ENCODE measurements at regions not wholly inside any gene's neighbourhood (a gene's known extent, or its start where the extent isn't known, plus 50 kb on each side); places are given as distances from the start of the nearest gene placed in this dataset.
"Not testable (repeated sequence)": the region's sequence is repeated elsewhere in the genome, so short reads cannot be mapped to it uniquely, and the experiment has no call there.

GRCh38 chr14:53651096-53651740 is 305.4 kb downstream of the BMP4 start:
- FAIRE-seq = no peak

DNA sequence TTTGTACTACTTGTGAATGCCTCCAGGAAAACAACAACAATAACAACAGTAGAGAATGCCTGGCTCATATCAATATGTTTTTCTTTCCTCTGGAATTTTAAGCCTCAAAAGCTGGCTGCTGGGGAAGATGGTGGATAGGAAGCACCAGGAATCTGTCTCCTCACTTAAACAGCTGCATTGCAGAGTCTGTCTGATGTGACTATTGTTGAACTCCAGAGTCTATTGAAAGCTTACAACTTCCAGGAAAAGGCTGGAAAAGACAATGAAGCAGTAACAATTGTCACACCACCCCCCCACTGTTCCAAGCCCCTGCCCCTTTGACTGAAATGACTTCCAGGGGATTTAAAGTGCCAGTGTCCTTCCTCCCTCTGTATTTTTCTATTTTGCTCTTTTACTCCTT is 309.7 kb downstream of the BMP4 start:
- no peak for FAIRE-seq

DNA sequence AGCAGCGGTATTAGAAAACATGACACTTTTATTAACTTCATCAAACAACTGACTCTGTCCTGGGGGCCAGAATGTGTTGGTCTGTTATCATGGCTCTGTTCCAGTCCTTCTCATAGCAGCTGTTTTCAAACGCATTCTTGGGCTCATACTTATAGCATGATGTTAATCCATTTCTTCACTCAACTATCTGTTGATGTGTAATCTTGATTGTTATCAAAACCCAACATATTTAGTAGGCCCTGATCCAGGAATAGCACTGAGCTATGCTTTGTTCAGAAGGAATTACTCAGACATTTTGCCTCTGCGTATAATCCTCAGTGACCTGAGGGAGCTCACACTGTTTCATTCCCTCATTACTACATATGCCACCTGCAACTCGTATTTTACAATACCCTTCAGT is 315.9 kb downstream of the BMP4 start:
- no peak for FAIRE-seq

- no peak for FAIRE-seq
Observed at GRCh38 chr14:53638966-53639365, 317.7 kb downstream of the BMP4 start.

- FAIRE-seq = no peak
Observed at GRCh38 chr14:53634793-53635192, 321.8 kb downstream of the BMP4 start.

GRCh38 chr14:53630336-53630735 is 326.3 kb downstream of the BMP4 start:
- FAIRE-seq = no peak

GRCh38 chr14:53628732-53629430 is 327.7 kb downstream of the BMP4 start:
- FAIRE-seq = no peak

GRCh38 chr14:53628261-53628660 is 328.4 kb downstream of the BMP4 start:
- FAIRE-seq = no peak

- no peak for FAIRE-seq
Observed at GRCh38 chr14:53626761-53627160, 329.9 kb downstream of the BMP4 start.

- no peak for FAIRE-seq
Observed at GRCh38 chr14:53622447-53622846, 334.2 kb downstream of the BMP4 start.

- no peak for FAIRE-seq
Observed at GRCh38 chr14:53621921-53622320, 334.7 kb downstream of the BMP4 start.

GRCh38 chr14:53621433-53621832 is 335.2 kb downstream of the BMP4 start:
- FAIRE-seq = no peak

GRCh38 chr14:53620890-53621289 is 335.7 kb downstream of the BMP4 start:
- no peak for FAIRE-seq

DNA sequence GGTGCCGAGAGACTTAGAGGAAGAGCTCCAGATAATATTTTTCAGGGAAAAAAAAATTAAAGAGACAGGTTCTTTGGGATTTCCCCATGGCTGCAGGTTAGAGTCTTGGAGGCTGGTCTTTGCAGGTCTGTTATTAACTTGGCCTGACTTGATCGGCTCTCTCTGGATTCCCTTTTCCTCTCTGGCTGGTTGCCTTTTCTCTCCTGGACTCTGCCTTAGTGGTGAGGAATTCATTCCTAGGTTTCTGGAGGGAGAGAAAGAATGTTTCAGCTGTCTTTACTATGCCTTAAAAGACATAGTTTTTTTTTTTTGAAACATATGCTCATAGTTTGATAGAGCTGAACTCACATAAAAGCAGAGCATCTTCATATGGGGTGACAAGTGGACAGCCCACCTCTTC is 336.3 kb downstream of the BMP4 start:
- FAIRE-seq = no peak

GRCh38 chr14:53619691-53620231 is 336.9 kb downstream of the BMP4 start:
- no peak for FAIRE-seq

- FAIRE-seq = not testable (repeated sequence)
Observed at GRCh38 chr14:53616536-53616935, 340.1 kb downstream of the BMP4 start.

- FAIRE-seq = no peak
Observed at GRCh38 chr14:53615252-53615651, 341.4 kb downstream of the BMP4 start.

GRCh38 chr14:53613404-53614253 is 343.0 kb downstream of the BMP4 start:
- no peak for FAIRE-seq

DNA sequence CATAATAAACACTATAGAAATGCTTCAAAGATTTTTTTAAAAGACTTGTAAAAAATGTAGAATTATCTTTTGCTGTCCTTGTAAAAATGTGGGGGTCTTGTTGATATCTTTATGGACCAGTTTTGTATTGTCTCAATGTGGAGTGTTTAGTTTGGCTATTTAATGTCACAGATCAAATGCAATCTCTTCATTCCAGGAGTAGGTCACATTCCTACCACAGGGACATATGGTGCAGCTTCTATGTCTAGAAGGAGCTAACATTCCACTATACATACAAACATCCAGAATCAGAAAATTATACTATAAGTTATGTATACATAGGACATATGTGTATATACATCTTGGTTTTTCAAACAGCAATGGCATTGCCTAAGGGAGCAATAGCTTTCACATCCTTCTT is 345.7 kb downstream of the BMP4 start:
- FAIRE-seq = no peak

- FAIRE-seq = no peak
Observed at GRCh38 chr14:53609009-53609408, 347.6 kb downstream of the BMP4 start.

DNA sequence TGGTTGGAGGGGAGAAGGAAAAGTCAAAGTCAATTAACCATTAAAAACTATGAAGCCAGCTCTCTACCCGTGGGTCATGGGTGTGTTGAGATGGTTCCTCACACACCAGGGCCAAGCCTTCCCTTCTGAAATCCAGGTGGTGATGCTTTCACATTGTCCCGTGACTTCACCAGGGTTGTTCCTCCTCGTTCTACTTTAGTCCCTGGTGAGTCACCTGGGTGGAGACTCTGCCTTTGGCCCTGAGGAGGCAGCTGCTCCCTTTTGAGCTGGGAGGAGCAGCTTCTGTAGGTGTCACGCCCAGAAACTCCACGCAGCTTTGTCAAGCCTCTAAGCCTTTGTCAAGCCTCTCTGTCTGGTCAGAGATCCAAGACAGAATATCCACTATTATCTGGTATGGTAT is 348.3 kb downstream of the BMP4 start:
- no peak for FAIRE-seq

- no peak for FAIRE-seq
Observed at GRCh38 chr14:53606203-53606602, 350.4 kb downstream of the BMP4 start.

- no peak for FAIRE-seq
Observed at GRCh38 chr14:53605562-53605961, 351.1 kb downstream of the BMP4 start.

DNA sequence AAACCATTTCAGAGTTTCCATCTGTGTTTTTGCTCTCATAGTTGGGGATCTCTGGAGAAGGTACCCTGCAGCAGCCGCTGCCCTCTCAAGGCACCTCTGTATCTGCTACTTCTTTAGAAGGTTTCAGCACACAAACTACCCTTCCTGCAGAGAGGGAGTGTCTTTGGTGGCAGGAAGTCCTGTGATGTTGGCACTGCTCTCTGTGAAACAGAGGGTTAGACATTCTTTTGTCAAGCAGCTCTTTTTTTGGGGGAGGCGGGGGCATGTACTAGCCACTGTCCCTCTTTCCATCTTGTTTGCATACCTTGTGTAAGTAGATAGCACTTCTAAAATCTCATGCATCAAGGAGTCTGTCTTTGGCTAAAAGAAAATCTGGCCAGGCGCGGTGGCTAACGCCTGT is 352.6 kb downstream of the BMP4 start:
- FAIRE-seq = no peak
